ENCODE measurements at regions not wholly inside any gene's neighbourhood (a gene's known extent, or its start where the extent isn't known, plus 50 kb on each side); places are given as distances from the start of the nearest gene placed in this dataset.
"Not testable (repeated sequence)": the region's sequence is repeated elsewhere in the genome, so short reads cannot be mapped to it uniquely, and the experiment has no call there.

DNA sequence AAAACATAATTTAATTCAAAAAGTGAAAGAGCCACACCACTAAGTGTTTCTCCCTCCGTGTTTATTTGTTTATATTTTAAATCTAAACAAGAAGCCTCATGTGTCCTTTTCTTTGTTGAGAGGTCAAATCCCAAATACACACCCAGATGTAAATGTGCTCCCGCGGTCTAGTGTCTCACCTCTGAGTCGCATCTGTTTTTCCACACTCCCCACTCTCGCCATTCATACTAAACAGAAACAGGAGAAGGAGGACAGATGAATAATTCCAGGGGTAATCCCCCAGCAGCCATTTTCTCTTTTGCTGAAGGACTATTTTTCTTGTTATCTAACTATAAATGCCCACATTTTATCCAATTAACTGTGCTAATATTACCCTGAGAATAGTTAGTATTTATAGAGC lies 361.6 kb upstream of the RIOK2 start:
- no peak for DNase-seq (ENCODE audit: low spot score)

DNA sequence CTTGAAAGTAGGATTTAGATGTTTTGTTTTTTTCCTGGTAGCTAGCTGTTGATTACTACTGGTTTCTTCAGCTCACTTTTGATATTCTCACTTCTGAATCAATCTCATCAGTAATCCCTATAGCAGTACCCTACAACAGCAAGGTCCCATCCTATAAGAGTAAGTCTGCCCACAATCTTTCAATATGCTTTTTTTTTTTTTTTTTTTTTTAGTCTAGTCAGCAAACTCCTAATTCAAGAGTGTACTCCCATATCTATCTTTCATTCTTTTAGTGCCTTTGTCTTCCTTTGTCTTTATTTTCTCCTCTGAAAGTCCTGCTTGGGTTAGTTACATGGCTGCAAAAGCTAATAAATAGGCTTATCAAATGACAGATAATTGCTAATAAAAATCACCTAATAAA lies 362.4 kb upstream of the RIOK2 start:
- no peak for DNase-seq (ENCODE audit: low spot score)

DNA sequence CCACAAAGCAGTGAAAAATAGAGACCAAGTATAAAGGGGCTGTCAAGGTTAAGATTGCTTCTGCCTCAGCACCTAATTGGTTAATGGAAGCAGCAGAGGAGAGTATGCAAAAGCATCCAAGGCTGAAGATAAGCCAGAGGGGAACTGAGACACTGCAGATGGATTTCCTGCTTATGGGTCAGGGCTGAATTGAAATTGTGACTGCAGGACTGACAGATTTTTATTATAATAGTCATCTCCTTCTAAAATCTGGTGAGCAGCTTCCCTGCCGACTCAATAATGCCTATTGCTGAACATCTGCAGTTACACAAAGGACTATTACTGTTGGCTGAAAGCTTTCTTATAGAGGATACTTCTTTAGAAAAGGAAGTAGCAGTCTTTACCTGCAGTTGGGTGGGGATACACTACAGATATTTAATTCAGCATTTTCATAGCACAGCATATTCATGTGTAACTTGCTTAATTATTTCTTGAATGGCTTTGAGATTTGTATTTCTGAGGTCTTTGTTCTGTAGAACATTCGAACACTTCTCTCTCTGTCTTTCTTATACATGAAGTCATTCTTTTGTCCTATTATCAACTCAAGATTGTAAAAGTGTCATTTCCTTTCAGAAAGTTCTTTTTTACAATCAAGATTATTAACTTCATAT lies 363.0 kb upstream of the RIOK2 start:
- no peak for DNase-seq (ENCODE audit: low spot score)

DNA sequence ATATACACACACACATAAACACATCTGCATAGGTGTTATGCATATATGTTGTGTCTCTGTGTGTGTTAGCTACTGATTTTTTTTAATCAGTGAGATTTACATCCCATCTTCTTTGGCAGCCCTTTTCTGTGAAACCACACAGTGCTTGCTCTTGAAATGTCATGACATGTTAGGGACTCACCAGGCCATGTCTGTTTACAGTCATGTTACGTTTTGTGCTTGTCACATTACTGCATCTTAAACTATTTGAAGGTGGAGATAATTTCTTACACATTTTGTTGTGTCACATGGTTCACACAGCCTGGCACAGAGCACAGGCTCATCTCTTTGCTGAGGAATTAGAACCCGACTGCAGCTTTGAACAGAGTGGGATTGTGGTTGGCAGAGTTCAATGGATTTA lies 364.4 kb upstream of the RIOK2 start:
- DNase-seq (ENCODE audit: low spot score), result no peak

DNA sequence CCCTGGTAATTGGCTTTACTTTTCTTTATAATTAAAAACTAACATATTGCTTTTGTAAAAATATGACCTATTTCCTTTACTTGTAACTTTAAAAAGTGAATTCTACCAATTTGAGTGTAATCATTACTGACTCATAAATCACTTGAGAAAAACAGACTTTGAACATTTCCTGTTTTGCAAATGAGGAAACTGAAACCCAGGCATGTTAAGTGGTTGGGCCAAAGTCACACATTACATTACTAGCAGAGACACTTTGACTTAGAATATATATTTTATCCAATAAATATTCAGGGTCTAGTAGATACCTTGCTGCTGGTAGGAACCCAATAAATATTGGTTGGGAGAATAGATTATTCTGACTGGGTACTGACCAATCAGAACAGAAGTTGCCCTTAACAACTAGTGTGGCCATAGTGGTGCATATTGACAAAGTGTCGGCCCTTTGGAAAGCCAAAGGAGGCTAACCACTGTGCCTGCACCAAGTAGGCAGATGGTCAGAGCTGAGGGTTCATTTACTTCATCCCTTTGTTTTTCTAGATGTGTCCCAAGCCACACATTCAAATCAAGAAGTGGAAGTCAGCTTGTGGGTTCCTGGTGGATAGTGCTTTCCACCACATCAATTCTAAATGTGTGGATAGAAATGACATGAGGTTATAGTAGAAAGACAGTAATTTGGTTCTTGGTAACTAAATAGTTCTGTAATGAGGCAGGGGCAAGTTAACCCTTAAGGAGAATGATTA lies 365.1 kb upstream of the RIOK2 start:
- DNase-seq (ENCODE audit: low spot score), result no peak

DNA sequence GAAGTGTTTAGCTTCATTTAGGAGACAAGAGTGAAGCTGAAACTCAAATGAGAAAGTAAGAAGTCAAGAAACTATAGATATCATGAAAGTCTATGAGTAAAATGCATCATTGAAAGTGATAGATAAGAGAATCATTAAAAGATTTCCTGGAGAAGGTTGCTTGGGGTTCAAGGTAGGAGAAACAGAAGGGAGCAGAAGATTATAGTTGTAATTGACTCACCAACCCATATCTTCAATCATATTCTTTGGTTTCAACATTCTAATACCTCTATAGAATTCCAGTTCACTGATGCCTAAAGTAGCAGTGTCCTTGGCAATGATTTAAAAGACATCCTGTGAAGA lies 365.7 kb upstream of the RIOK2 start:
- no peak for DNase-seq (ENCODE audit: low spot score)

DNA sequence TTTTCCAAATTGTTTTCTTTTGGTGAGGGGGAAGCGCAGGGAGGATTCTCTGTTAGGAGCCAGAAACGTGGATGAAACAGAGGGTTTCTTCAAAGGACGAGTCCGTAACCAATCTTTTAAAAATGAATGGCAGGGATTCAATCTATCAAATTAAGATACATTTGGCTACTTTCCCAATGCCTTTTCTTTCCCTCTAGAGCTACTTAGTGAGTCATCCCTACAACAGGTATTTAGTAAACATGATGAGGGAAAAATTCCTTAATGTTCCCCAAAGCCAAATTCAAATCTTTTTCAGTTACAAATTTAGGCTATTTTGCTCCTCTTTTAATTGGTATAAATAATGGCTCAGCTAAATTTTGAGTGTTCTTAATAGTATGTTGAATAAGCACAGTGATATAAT lies 366.4 kb upstream of the RIOK2 start:
- DNase-seq (ENCODE audit: low spot score), result no peak

DNA sequence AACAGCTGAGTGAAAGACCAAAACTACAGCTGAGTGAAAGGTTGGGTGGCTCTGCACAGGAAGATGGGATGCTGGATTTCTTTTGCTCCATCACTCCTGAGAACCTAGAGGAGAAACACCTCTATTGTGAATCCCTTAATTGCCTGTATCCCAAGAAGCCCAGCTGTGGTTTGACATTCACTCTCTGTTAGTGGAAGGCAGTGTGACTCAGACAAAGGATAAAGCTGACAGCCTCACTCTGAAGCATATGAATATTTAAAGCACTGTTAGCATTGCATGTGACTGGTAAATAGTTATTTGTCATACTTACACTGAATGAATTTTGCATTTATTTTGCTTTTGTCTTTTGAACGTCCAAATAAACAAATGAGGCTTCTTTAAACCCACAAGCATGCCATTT lies 367.1 kb upstream of the RIOK2 start:
- peak; percentile 38 for DNase-seq (ENCODE audit: low spot score)

DNA sequence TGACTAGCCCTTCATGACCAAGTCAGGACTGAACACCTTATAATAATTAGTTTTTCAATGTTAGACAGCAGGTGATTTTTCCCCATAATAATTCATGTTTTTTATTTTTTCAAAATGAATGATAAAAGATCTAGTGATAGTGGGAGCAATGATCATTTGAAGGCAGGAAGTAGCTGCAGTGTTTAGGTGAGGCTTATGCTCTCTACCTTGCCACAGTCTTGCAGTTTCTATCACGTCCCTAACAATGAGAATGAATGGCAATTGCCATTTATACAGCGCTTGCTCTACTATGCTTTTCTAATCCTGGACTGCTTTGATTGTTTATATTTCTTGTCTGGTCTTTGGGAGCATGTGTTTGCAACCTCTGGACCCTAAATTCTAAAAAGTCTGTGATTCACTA lies 367.8 kb upstream of the RIOK2 start:
- DNase-seq (ENCODE audit: low spot score), result no peak

DNA sequence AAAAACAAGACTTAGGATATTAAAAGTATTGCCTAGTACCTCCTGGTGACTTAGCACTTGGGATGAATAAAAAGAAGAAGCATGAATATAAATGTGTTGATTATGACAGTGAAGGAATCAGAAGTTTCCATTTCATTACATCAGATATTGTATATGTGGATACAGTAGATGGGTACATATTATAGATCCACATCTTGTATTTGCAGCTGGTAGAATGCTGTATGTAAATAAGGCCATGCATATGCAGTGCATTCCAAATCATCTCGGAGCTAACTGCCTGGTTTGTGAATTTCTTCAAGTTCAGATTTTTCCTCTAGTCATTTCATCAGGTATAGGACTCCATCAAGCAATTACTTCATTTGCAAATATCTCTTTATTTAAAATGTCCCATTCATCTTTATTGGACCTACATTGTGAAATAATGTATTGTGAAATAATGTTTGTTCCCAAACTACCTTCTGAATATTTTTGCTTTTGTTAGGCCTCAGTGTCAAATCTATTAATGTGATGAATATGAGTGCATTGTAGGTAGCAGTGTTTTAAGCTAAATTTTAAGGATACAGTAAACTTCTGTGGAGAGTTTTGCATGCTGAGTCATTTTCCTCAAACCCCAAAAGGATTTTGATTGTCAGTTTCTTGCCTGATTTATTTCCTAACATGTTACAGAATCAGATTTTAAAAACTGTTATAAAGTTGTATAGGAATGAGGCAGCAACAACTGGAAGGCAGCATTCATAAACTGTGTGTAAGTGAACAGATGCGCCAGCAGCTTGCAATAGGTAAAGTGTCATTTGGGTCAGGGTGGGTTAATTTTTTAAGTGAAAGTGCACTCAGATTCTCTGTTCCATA lies 370.8 kb upstream of the RIOK2 start:
- no peak for DNase-seq (ENCODE audit: low spot score)

DNA sequence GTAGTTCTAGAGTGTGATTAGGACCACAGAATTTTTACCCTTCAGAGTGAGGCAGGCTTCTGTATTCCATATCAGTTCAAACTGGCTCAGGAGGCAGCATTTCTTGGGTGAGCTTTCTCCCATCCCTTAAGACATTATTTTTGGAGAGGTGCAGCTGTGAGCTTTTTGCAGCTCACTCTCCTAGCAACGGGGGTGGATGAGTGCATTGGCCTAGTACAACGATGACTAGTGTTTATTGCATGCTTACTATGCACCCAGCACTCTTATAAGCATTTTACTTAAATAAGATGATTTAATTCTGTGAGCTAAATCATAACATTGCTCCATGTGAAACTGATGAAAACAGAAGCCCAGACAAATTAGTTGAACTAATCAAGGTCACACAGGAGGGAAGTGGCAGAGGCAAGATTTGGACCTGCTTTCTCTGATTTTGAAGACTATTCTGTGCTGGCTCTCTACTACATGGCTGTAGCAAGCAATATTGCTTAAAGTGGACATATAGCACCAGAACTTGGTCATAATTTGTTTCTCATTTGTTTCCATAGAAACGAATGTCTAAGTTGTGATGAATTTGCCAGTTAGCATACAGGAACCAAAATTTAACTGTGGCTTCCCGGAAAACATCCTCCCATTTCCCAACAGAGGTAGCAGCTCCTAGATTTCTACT lies 372.1 kb upstream of the RIOK2 start:
- DNase-seq (ENCODE audit: low spot score), result peak; percentile 35

DNA sequence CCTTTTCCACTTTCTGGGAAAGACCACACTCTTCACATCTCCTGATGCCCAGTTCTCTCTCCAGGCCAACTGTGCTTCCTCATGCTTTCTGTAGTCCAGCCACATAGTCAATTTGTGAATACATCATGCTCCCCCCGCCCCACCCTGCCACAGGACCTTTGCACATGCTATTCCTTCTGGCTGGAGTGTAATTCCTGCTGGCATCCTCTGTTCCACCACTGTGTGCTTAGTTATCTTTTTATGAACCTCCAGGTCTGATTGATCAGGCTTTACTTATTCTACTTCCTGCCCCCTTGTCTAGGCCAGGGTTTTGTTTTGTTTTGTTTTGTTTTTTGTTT lies 372.6 kb upstream of the RIOK2 start:
- no peak for DNase-seq (ENCODE audit: low spot score)

DNA sequence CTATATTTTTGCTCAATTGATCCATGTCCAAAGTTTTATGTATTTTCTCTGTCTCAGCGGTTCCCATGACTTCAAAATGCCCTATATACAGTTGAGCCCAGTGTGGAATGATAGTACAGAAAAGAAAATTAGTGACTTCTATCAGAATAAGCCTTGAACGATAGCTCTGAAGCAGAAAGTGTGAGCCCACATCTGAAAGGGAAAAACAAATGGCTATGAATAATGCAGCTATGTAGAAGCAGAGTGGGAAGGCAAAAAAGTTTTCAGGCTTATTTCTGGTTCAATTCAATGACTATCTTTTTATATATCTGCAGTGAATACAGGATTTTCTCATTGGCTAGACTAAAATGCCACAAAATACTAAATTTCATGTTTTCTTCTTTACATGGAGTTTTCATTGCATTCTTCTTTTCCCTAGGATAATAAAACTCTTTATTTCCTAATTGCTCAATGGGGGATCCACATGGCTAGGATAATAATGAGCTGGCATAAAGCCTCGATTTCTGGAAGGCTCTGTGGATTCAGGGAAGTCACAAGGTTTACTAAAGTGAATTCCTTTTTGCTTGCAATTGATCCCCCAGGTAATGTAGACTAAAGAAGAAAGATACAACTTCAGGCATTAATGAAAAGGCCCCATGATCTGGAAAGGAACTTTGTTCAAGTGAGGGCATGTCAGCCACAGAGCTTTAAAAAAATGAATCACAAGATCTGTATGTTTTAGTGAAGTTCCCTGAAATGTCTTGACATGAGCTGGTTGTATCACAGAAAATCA lies 377.0 kb upstream of the RIOK2 start:
- peak; percentile 12 for DNase-seq (ENCODE audit: low spot score)

DNA sequence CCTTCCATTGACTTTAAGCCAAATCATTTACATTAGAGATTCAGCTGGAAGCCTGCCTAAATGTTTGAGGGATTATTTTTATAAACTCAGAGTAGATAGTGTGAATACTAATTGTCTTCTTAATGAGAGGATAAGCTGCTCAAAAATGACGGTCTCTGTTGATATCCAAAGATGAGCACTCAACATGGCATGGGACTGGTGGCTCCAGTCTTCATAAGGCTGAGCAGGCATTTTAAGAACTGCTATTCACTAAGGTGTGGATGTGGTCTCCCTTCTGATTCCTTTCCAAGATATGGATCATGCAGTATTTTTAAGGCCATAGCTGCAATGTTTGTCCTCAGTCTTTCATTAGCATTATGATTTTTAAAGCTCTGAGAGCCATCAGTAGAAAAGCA lies 377.5 kb upstream of the RIOK2 start:
- DNase-seq (ENCODE audit: low spot score), result no peak

DNA sequence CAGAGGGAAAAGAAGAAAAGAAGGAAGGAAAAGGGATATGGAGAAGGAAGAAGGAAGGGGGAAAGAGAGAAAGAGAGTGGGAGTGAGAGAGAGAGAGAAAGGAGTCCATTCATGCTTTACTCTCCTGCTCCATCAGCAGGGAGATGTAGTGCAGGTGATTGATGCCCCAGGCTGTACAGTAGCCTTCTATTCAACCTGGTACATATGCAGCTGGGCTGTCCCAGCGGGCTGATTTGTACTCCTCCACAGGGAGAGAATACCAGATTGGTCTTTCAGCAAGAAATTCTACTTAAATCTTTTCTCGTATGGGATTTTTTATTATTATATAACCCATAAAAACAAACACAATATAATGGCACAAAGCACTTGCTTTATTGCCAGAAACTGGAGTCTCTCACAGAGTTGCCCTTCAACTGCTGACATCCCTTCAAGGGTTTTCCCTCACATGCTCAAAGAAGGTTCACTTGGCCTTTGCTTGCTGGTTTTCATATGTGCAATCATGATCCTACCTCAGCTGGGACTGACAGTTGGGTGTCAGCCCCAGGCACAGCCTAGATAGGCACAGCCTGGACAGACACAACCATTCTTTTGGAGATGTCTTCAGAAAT lies 380.1 kb upstream of the RIOK2 start:
- no peak for DNase-seq (ENCODE audit: low spot score)

DNA sequence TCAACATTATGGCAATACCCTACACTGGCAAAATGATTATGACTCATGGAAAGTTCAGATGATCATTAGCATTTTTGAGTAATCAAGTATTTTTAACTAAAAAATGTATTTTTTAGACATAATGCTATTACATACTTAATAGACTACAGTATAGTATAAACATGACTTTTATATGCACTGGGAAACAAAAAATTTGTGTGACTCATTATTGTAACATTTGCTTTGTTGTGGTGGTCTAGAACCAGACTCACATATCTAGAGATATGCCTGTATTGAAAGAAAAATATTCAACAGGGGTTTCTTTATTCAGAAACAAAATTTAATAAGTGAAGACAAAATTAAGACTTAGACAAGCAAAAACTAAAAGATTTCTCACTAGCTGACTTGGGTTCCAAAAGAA lies 385.3 kb upstream of the RIOK2 start:
- no peak for DNase-seq (ENCODE audit: low spot score)

DNA sequence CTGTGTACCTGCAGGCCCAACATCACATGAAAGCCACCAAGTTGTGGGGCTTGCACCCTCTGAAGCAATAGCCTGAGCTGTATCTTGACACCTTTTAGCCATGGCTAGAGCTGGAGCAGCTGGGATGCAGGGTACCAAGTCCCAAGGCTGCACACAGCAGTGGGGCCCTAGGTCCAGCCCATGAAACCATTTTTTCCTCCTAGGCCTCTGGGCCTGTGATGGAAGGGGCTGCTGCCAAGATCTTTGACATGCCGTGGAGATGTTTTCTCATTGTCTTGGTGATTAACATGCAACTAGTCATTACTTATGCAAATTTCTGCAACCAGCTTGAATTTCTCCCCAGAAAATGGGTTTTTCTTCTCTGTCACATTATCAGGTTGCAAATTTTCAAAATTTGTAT lies 387.2 kb upstream of the RIOK2 start:
- no peak for DNase-seq (ENCODE audit: low spot score)

DNA sequence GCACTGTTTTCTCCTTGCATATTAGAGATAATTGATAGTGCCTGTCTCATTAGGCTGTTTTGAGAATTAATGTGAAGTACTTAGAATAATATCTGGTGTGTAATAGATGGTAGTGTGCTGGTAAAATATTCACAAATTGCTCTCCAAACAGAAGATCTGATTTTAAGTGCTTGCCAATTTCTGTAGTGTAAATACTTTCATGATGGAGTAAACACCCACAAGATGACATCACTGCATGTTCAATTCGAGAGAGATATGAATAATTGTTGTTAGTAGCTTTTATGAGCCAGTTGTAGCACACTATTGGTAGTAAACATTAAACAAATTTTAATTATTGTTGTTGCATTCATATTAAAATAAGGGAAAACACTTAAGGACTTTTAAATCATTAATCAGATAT lies 392.3 kb upstream of the RIOK2 start:
- DNase-seq (ENCODE audit: low spot score), result no peak

DNA sequence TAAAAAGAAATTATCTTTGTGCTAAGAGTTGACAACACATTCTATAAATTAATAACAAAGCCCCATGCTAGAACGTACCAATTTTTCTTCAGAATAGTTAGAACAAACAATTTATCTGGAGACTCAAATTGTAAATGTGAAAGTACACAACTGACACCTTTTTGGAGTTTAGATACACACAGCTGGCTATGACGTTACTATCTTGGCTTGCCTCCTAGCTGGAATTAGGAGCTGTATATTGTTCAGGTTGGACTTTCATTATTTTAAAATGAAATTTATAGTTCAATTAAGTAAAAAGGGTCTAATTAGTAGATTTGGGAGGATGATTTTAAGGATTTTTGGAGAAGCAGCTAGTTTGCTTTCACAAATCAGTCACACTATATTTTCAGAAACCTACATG lies 393.9 kb upstream of the RIOK2 start:
- no peak for DNase-seq (ENCODE audit: low spot score)

DNA sequence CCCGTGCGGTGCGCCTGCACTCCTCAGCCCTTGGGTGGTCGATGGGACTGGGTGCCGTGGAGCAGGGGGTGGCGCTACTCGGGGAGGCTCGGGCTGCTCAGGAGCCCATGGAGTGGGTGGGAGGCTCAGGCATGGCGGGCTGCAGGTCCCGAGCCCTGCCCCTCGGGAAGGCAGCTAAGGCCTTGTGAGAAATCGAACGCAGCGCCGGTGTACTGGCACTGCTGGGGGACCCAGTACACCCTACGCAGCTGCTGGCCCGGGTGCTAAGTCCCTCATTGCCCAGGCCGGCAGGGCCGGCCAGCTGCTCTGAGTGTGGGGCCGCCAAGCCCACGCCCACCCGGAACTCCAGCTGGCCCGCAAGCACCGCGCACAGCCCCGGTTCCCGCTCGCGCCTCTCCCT lies 396.9 kb upstream of the RIOK2 start:
- not testable (repeated sequence) for DNase-seq (ENCODE audit: low spot score)

DNA sequence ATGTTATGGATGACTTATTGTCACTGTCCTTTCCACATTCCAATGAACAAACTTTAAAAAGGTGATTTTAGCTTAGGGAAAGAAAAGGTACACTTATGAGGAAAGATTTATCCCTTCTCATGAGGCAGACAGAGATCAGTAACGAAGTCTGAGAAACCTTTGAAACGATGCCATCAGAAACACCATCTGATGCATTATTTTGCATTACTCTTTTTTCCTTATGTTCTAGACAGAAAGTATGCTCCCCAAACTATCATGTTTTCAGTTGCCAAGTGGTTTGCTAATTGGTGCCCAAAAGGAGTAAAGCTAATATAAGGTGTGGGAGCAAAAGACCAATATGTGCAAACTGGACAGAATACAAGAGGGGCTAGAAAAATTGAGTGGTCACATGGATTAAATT lies 397.7 kb upstream of the RIOK2 start:
- no peak for DNase-seq (ENCODE audit: low spot score)

DNA sequence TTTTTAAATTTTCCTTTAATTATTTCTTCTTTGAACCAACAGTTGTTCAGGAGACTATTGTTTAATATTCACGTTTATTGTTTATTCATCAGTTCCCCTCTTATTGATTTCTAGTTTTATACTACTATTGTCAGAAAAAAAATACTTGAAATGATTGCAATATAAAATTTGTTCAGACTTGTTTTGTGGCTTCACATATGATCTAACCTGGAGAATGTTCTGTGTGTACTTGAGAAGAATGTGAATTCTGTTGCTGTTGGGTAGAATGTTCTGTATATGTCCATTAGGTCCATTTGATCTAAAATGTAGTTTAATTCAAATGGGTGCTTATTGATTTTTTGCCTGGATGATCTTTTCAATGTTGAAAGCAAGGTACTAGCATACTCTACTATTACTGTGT lies 408.7 kb upstream of the RIOK2 start:
- DNase-seq (ENCODE audit: low spot score), result no peak
